Thoracic aorta (tissue), 2 donors: ENCODE measurements at regions not wholly inside any gene's neighbourhood (a gene's known extent, or its start where the extent isn't known, plus 50 kb on each side); places are given as distances from the start of the nearest gene placed in this dataset.

ENCODE experiments used
- ATAC-seq: fragments of 150-250 bp; one replicate; pipeline ENCODE4 v1.8.0; 2017; ENCODE audit warnings: low read depth; ENCODE audit not compliant: insufficient number of reproducible peaks, low FRiP score
- DNase-seq: peaks from one replicate; pipeline ENCODE4 v3.0.0-alpha.2; 2020; ENCODE audit warnings: low spot score
- H3K27ac ChIP-seq, 2 donors: fragments of 200-600 bp; sonication (generic); 1 replicate in 1 of 2; 2 replicates in 1 of 2; pipeline ENCODE4 v1.5.1; 2016; ENCODE audit warnings: mild to moderate bottlenecking in 2 of 2, moderate library complexity in 2 of 2
- H3K27me3 ChIP-seq: fragments of 200-600 bp; sonication (generic); replicated peaks from 2 replicates; pipeline ENCODE4 v1.6.0; 2016; ENCODE audit warnings: mild to moderate bottlenecking; ENCODE audit not compliant: insufficient read depth
- H3K36me3 ChIP-seq: fragments of 200-600 bp; sonication (generic); one replicate; pipeline ENCODE4 v1.5.1; 2016
- H3K4me1 ChIP-seq, 2 donors: fragments of 200-600 bp; sonication (generic); 1 replicate in 1 of 2; 2 replicates in 1 of 2; pipeline versions ENCODE4 v1.5.1 to v1.6.0; 2016; ENCODE audit warnings: low read depth in 2 of 2, mild to moderate bottlenecking in 1 of 2; ENCODE audit not compliant: control insufficient read depth in 1 of 2
- H3K4me3 ChIP-seq: fragments of 200-600 bp; sonication (generic); 2 replicates; pipeline ENCODE4 v1.5.1; 2016; ENCODE audit warnings: mild to moderate bottlenecking
- H3K9me3 ChIP-seq: fragments of 200-600 bp; sonication (generic); 2 replicates; pipeline ENCODE4 v1.5.1; 2016
- TF ChIP-seq, protein P1 (sequence below): fragments of 200-600 bp; sonication (generic); IDR thresholded peaks from one replicate; pipeline ENCODE4 v1.5.1; 2019; ENCODE audit warnings: antibody characterized with exemption

DNA sequence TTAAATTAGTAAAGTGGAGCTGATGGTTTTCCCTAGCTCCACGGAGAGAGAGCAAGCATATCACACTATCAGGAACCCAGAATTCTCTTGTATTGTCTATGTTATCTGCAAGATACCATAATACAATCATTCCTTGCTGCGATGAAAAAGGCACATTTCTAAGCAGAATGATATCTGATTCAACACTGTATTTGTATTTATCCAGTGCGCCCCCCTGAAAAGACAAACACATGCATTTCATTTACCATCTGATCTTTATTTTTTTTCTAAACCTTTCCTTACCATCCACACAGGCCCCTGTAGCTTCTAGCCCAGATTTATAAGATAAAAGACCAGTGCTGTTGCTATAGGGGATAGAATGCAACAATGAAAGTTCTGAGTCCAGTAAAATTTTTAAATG lies 420.6 kb downstream of the TDRD15 start:
- DNase-seq (no peak), ATAC-seq (no peak)
- TF ChIP-seq, protein P1, sequence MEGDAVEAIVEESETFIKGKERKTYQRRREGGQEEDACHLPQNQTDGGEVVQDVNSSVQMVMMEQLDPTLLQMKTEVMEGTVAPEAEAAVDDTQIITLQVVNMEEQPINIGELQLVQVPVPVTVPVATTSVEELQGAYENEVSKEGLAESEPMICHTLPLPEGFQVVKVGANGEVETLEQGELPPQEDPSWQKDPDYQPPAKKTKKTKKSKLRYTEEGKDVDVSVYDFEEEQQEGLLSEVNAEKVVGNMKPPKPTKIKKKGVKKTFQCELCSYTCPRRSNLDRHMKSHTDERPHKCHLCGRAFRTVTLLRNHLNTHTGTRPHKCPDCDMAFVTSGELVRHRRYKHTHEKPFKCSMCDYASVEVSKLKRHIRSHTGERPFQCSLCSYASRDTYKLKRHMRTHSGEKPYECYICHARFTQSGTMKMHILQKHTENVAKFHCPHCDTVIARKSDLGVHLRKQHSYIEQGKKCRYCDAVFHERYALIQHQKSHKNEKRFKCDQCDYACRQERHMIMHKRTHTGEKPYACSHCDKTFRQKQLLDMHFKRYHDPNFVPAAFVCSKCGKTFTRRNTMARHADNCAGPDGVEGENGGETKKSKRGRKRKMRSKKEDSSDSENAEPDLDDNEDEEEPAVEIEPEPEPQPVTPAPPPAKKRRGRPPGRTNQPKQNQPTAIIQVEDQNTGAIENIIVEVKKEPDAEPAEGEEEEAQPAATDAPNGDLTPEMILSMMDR = no peak
- Histone ChIP-seq H3K9me3 (no peaks in the 10 kb centered on the region), H3K27ac (no peak overlapping the region), H3K36me3 (no peaks in the 10 kb centered on the region), H3K4me3 (no peak overlapping the region), H3K4me1 (no peaks in the 10 kb centered on the region), H3K27me3 (no peaks in the 10 kb centered on the region)

DNA sequence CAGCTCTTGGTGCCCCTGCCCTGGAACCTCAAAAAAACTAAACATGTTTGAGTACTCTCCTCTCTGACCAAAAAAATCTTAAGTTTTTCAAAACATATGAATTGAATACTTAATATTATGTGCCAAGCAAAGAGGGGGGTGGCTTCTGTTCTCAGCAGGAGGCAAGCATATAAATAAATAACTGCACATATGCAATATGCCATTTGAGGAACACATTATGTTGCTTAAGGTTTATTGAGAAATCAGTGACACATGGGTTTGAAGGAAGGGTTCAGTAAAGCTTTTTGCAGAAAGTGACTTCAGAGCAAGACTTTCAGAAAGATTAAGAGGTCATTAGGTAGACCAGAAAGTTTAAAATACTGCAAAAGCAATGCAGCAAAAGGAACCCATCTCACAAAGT lies 429.2 kb downstream of the TDRD15 start:
- Histone ChIP-seq H3K4me1 (peaks cover 0 to 4% of the 10 kb centered on the region in 2 donors), H3K9me3 (no peaks in the 10 kb centered on the region), H3K4me3 (no peak overlapping the region), H3K36me3 (no peaks in the 10 kb centered on the region), H3K27me3 (no peaks in the 10 kb centered on the region), H3K27ac (no peak overlapping the region)
- no peak for DNase-seq
- TF ChIP-seq, protein P1 = no peak
- no peak for ATAC-seq

DNA sequence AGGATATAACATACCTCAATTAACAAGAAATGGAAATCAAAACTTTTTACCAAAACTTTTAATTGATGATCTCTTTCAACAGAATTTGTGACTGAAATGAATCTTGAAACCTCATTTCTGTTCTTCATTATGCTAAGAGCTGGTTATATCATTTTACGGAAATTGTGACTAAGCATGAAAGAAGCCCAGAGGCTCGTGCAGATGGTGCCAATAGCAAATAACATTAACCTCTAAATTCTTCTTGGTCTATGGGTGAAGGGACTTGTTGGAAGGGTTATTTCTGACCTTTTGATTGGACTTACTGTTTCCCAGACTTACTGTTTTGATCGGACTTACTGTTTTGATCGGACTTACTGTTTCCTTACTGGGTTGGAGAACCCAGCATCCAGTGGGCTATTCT lies 435.6 kb downstream of the TDRD15 start:
- H3K27me3 ChIP-seq = no peaks in the 10 kb centered on the region
- H3K36me3 ChIP-seq = no peaks in the 10 kb centered on the region
- peaks cover 0 to 7% of the 10 kb centered on the region in 2 donors for H3K4me1 ChIP-seq
- TF ChIP-seq, protein P1 = no peak
- no peaks in the 10 kb centered on the region for H3K9me3 ChIP-seq
- no peak overlapping the region for H3K4me3 ChIP-seq
- no peak overlapping the region for H3K27ac ChIP-seq
- ATAC-seq (no peak), DNase-seq (no peak)

DNA sequence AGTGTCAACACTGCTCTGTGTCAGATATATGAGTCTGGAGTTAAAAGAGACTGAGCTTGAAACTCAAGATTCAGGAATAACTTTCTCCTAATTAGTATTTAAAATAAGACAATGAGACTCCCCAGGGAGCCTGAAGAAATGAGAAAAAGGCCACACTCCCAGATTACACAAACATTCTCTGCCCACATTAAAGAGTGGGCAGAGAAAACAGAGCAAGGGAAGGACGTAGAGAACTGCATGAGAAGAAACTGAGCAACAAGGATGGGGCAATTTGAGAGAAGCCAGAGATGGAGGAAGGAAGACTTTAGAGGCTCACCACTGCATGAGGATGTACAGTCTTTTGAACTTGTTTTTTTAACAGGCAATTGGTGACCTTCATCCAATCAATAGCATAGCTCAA lies 438.2 kb downstream of the TDRD15 start:
- TF ChIP-seq, protein P1 = no peak
- no peaks in the 10 kb centered on the region for H3K27me3 ChIP-seq
- DNase-seq (no peak), ATAC-seq (no peak)
- H3K9me3 ChIP-seq = no peaks in the 10 kb centered on the region
- H3K4me1 ChIP-seq = peaks cover 0 to 7% of the 10 kb centered on the region in 2 donors
- no peak overlapping the region for H3K4me3 ChIP-seq
- H3K27ac ChIP-seq = no peak overlapping the region
- no peaks in the 10 kb centered on the region for H3K36me3 ChIP-seq

DNA sequence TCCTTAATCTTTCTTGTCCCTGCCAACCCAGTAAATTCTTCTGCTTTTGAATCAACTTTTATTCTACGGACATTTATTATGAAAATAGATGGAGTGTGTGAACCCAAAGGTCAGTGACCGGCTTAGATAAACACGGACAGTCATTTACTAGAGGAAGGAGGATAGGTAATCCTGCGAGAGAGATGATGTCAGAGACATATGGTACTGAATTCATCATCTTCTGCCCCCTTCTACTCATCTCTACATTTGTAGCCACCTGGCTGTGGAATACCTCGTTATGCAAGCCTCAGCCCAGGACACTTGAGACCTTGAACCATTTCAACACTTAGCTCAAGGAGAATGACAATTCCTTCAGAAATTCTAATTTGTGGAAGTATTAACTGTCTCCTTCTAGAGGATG lies 443.6 kb downstream of the TDRD15 start:
- H3K27me3 ChIP-seq = no peaks in the 10 kb centered on the region
- no peak overlapping the region for H3K27ac ChIP-seq
- no peak overlapping the region for H3K4me3 ChIP-seq
- TF ChIP-seq, protein P1 = no peak
- no peaks in the 10 kb centered on the region for H3K9me3 ChIP-seq
- H3K36me3 ChIP-seq = no peaks in the 10 kb centered on the region
- ATAC-seq (no peak), DNase-seq (no peak)
- H3K4me1 ChIP-seq = no peaks in the 10 kb centered on the region
